DLD1 (cell line): ENCODE measurements at regions not wholly inside any gene's neighbourhood (a gene's known extent, or its start where the extent isn't known, plus 50 kb on each side); places are given as distances from the start of the nearest gene placed in this dataset.

ENCODE experiments used
- in situ Hi-C: cut with HindIII; loops from 2 replicates; pipeline ENCODE4 v1.10.0; 2017; ENCODE audit warnings: low sequenced_read_pairs

DNA sequence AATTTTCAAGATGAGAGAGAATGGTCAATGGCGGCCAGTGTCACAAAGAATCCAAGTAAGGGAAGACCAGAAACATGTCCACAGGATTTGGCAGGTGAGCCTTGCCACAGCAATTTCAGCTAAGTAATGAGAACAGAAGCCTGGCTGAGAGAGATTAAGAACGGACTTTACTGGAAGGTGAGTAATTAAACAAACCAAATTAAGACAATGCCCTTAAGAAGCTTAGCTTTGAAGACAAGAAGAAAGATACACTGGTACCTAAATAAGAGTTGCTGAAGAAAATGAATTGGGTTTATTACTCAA is 145.4 kb upstream of the PLEKHG7 start:
- in situ Hi-C loops = no loop called here

DNA sequence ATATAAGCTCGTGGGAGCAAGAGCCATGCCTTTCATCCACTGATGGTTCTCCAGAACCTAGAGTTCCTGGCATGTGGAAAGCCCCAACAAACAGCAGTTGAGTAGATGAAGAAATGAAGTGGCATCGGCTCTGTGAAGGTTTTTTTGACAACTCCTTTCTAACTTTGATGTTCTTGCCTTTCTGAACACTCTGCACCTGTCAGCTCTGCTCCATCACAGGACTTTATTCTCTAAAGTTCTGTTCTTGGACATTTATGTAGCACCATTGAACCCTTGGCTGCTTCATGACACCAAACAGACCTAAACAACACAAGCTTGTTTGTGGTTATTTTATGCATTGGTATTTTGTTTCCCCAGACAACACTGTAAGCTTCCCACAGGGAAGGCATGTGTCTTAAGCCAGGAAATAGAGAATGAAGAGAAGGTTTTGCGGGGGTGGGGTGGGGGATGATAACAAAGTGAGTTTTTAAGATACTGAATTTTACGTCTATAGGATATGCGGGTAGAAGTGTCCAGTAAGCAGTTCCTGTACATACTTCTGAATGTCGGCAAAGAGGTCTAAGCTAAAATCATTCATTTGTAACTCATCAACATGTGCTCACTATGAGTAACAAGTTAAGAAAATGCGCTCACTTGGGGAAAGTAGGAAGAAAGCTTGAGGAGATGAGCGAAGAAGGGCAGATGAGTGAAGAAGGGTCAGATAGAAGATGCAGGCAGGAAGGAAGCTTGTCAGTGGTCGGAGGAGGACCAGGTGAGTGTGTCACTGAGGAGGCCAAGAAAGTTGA is 146.0 kb upstream of the PLEKHG7 start:
- in situ Hi-C loops = no loop called here

DNA sequence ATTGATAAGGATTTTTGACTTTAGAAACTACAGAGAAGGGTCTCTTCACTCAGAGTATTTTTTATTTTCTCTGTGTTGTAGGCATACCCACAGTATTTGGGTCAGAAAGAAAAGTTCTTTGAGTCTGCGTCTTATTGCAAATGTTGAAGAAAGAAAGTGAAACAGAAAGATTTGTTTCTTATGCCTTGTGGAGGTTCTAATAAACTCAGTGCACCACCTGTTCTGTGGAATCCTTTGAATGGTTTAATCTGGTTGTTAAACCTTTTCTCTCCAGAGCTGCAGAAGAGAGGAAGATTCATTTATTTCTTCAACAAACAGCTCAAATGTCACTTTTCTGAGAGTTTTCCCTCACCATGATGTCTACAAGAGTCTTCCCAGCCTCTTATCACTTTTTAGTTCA is 146.6 kb upstream of the PLEKHG7 start:
- in situ Hi-C loops = no loop called here

DNA sequence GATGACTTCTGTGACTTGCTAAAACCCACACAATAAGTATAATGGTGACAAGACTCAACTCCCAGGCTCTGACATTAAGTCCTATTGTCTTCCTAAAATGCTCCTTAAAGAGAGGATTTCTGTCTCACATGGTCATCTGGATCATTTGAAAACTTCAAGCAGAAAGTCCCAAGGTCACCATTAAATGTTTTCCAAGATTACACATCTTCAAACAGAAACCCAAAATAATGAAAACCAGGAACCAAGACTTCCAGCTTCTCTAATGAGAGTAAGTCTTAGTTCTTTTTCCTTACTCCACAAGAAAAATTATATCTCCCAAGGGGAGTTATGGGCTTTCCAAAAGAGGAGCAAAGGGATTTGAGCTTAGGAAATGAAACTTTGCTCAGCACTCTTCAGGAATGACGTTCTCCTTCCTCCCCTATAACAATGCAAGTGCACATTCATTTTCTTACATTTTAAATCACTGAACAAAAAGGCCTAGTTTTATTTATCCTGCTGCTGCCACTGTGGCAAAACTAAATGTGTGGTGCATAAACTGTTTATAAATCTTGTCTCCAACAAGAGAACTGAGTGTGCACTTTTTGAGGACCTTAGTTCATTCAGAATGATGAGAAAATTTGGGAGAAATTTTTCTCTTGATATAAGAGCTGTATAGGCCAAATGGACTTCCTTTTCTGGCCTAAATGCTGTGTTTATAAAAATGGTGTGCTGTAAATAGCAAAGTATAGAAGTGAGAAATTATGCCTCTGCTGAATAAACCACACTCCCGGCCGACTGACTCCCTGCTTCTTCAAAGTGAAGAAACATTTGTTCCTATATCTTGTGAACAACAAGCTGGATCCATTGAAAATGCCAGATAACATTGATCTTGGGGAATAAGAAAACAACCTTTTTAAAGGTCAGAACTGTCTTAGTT is 148.4 kb upstream of the PLEKHG7 start:
- in situ Hi-C loops = no loop called here

DNA sequence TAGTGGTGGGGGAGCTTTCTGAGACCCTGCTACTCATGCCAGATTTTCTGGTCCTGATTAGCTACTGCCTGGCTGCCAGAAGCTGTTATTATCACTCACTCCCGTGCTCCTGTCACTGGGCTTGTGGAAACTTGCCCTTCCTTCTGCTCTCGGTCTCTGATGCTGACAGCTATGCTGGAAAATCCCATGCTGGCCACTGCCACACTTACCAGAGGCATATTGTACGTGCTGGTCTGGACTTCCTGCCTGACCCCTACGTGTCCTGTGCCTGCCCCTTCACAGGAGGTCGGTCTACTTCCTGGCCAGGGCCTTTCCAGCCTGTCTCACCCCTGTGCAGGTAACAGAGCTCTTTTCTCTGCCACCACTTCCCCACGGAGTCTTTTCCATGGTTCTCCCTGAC is 149.4 kb upstream of the PLEKHG7 start:
- in situ Hi-C loops = no loop called here

DNA sequence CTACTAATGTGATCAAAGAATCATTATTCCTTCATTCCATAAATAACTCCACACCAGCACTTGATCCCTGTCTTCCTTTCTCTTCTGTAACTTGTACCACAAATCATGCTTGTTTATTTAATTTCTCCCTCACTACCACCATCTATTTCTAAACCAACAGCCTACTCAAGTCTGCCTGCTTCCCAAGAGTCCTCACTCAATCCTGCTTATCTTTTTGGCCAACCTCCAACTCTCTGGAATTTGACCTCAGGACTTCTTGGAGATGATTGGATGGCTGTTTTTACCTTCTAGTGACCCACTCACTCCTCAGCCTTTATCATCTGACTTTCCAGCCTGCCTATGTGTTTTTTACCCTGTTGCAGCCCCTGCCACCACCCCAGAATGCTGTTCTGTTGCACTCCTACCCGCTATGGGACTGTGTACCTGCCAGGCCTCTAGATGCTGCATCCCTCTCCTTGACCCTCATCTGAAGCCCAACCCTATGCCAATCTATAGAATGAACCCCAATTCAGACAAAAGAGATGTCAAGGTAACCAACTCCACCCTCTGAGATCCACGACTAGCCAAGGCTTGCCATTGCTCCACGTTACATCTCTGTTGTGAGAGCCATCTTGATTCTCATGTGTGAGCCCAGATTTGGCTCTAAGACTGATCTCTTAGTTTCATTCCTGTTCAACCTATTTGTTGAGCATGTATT is 150.2 kb upstream of the PLEKHG7 start:
- in situ Hi-C loops = no loop called here

DNA sequence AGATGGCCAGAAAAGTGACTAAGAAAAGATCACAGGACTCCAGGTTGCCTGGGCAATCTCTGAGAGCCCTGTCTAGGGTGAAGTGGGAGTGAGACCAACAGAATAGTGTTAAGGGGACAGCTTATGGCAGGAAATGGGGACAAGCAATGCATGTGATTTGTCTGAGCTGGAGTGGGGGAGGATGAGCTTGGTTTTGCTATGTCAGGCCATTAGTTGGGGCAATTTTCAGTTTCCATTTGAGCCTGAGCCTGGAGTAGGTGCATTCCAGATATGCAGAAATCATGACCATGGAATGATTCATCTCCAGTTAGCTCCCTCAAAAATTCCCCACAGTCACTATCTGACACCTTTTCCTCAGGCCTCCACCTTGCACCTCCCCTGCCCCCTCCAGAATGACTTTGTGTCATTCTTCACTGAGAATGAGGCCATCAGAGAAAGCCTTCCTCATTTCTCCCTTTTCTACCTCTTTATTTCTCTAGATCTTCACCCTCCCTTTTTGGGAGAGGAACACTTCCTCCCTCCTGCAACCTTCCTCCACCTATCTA is 150.9 kb upstream of the PLEKHG7 start:
- in situ Hi-C loops = no loop called here

DNA sequence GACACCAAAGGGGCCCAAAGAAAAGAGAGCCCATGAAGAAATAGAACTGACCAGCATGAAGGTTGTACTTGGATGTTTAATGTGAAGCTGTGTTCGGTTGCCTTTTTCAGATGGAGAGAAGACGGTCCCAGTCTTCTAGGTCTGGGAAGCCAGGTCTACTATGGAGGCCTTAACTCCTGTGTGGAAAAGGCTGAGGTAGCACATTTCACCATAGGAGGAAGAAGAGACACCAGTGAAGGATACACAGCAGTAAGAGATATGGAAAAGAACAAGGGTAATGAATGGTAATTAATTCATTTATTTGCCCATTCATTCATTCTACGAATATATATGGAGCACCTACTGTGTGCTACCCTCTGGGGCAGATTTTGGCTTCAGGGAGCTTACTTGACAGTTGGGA is 151.6 kb upstream of the PLEKHG7 start:
- in situ Hi-C loops = no loop called here

DNA sequence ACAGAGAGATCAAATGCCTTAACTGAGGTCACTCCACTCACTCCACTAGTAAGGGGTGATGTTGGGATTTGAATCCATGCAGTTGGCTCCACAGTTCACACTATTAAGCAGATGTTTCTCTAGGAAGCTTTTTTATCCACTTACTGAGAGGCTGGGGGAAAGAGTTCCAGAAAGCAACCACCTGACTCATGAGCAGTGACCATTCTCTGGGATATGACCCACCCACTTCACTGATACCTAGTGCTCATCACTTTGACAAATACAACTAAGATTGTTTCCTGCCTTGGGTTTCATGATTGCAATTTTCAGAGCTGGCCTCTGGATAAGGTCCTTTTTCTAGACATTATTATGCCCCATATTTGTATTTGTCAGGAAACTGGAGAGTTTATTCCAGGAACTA is 152.1 kb upstream of the PLEKHG7 start:
- in situ Hi-C loops = no loop called here

DNA sequence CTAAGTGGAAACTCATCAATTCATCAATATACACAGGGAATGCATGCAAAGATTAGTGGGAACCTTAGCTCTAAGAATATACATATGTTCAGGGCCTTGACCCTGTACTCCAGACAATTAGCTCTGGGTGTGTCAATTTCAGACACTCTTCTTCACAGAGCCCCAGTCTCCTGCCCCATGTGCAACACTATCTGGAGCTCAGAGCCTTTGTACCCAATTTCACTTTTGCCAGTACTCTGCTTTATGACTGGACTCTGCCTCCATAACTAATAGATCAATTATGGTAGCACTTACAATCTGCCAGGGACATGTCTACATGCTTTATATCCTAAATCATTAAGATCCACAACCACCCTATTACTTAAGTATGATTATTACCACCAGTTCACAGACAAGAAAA is 152.5 kb upstream of the PLEKHG7 start:
- in situ Hi-C loops = no loop called here

DNA sequence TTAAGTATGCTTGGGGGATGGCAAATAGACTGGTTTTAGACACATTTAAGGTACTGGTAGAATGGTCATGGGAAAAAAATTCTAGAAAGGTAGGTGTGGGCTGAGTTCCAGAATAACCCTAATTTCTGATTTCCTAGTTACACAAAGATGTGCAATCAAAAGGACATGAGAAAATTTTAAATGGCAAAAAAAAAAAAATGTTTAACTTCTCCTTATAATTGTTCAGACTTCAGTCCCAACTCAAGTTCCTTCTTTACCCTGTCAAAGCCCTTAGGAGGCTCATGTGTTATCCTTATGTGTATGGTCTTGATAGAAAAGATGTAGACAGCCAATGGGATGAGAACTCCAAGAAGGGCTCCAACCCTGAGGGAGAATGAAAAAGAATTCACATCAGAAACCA is 153.3 kb upstream of the PLEKHG7 start:
- in situ Hi-C loops = no loop called here

DNA sequence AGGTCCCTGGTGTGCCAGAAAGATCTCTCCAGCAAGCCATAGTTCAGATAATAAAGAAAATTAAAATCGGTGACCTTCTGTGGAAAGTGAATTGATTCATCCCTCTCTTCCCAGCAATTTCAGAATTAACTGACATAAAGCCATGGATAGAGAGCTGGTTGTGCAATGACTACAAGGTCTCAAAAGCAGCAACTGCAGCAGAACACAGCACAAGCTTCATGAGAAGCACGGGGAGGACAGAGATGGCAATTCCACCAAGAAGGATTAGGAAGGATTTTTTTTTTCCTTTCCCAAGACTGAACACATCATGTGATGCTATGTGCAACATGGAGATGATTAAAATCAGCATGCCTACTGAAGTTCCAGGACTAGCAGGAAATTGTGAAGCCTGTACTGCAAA is 154.9 kb upstream of the PLEKHG7 start:
- in situ Hi-C loops = no loop called here

DNA sequence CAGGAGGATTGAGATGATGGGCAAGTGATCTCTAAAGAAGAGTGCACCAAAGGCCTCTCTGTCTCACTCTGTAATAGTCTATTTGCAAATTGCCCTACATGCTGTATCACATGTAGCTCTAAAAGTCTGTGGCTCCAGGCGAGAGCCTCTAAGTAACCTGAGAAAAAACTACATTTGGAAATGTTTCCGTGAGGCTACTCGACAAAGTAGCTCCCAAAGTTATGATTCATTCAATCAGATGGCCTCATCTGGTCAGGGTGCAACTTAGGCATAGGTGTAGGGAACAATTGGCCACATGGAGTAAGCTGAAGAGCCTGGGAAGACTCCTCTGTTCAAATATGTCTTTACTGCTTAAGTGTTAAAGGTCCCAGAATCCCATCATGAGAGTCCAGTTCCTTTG is 155.4 kb upstream of the PLEKHG7 start:
- in situ Hi-C loops = no loop called here

DNA sequence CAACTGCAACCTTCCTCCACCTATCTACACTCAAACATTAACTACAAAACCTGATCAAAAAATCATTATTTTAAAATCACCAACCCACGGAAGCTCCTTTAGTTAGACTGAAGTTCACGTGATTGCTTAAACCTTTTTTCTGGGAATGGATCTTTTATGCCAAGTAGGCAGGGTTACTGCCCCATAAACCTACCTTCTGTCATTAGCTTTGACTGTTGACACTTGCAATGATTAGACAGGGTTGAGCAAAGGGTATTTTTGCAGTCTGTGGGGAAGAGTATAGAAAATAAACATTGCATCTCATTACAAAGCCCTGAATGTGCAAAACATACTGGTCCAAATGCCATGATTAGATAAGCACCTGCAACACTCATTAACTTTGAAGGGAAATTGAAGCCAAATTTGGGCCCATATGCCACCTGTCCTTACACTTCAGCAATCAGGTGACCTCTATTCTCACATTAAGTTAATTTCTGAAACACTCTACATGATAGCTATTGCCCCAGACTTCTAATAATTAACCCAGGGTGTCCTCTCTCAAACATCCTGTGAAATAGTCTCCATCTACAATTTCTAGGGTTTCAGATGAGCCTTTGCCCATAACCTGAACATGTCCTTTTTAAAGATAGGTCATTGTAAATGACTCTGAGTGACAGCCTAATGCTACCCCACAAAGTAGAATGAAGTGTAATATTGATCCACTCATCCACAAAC is 156.0 kb upstream of the PLEKHG7 start:
- in situ Hi-C loops = no loop called here

DNA sequence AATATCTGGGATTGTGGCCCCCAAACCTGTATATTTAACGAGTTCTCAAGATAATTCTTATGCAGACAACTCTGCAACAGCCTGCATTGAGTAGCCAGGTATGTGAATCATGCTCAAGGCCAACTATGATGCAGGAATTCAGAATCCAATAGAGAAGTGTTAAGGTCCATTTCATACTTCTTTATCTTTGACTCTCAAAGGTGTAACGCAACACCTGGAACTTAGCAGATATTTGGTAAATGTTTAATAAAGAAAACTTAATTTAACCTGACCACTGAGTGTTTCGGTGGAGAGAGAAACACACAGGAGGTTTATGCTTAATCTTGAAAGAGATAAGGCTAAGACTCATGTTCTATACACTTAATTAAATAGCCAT is 156.5 kb upstream of the PLEKHG7 start:
- in situ Hi-C loops = no loop called here

DNA sequence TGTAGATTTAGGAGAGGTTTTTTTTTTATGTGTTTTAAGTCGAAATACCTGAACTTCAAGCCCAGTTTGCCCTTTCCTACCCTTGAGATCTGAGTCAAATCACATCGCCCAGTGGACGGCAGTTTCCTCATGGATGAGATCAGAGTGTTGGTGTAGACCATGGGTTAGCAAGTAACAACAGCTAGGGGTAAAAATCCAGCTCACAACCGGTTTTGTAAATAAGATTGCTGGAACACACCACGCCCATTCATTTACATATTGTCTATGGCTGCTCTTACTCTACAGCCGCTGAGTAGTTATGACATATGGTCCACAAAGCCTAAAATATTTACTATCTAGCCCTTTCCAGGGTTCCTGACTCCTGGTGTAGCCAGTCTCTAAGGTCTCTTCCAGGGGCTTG is 158.5 kb upstream of the PLEKHG7 start:
- in situ Hi-C loops = no loop called here

DNA sequence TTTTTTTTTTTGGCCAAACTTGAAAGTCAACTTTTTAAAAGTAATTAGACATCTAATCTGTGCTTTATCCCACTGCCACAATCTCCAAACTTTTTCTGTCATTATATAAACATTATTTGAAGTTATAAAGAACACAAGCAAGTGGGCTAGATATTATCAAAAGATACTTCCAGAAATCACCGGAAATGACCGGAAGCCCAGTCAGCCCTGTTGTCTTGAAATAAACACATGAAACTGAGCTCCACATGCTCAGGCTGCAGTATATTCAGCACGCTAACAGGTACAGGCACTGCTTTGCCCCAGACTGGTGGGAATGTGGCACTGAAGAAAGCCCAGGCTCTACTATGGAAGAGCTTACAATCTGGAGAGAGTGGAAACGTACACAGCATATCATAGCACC is 158.9 kb upstream of the PLEKHG7 start:
- in situ Hi-C loops = no loop called here

DNA sequence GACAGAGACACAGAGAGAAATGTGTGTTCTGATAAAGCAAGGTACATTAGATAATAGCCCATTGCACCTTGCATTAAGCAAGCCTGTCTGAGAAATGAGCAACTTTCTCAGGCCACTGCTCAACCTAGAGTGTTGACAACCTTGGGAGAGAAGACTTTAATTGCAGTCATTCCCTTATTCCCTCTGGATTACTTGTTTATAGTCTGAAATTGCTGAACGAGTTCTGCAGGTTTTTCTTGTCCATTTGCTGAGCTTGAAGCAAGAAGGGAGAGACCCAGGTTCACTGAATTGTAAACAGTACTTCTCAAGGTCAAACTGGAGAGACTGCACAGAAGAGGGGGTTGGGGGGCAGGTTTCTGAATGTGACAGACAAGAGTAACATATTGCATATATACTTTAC is 159.4 kb upstream of the PLEKHG7 start:
- in situ Hi-C loops = no loop called here

DNA sequence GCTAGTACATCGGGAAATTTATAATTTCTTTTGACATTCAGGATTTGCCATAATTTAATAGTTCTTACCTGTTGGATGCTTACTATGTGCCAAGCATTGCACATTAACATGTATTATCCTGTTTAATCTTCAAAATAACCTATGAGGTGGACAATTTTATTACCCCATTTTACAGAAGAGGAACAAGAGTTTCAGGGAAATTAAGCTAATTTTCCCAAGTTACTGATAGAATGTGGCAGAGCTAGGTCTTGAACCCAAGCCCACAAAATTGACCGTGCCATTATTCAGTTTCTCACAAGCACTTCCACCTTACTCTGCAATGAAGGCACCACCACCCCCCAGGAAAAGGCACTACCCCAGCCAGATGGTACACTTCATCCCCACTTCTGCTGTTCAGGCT is 161.1 kb upstream of the PLEKHG7 start:
- in situ Hi-C loops = no loop called here

DNA sequence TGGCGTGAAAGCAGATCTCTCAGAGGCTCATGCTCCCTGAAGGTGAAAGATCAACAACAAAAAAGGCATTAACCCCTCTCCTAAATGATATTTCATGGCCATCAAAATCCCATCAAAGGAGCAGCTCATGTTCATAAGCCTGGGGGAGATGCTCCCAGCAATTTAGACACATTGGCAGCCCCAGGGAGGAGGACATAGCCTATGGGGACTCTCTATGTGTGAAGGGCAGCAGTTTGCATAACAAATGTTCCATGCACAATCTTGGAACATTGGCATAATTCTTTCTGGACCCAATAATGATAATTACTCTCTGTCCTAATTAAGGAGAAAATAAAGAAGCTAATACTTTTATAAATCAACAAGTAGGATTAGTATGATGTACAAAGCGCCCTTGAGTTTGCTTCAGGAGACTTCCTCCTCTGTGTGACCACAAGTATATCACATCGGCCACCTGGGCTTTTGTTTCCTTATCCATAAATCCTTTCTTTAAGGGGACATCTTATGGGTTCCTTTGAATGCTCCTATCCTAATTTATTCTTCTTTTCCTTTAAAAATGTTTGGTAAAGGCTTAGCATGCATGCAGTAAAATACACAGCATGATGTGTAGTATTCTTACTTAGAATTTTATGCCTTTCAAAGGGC is 161.9 kb upstream of the PLEKHG7 start:
- in situ Hi-C loops = no loop called here
